HG02759 (cell line): ENCODE measurements at regions not wholly inside any gene's neighbourhood (a gene's known extent, or its start where the extent isn't known, plus 50 kb on each side); places are given as distances from the start of the nearest gene placed in this dataset.
"Not testable (repeated sequence)": the region's sequence is repeated elsewhere in the genome, so short reads cannot be mapped to it uniquely, and the experiment has no call there.

Experiments used
- ATAC-seq: cut with Tn5 transposase; IDR thresholded peaks from one replicate; pipeline ENCODE4 v1.9.1; 2021; ENCODE audit warnings: mild to moderate bottlenecking, moderate library complexity; ENCODE audit not compliant: unreplicated experiment

DNA sequence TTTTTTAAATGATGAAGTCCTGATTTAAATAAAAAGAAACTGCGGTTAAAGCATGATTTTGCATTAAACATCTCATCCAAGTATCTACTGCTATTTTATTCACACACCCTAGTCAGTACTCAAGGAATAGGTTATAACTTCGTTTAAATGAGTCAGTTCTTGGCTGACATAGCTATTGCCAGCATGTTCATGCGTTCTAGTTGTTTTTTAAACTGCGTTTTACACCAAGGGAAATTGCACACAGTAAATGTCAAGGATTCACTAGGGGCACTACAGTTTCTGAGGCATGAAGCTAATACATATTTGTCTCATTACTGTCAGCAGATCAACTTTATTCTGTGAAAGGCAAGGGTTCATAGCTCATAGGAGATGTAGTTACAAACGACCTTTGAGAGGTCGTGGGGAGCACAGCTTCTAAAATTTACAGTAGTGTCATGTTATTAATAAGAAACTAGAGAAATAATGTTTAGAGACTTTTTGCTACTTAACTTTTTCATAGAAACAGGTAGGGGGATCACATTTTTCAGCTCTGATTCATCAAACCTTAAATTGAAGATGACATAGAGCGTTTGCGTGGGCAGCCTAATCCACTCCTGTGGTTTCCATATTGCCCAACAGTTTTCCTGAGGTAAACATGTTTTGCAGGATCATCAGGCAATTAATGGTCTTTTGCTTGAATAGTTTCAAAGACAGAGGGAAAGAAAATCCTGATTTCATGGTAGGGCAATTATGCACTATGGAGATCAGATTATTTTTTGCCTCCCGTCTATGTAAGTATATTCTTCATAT, 2222.7 kb upstream of the WWC1 start:
- ATAC-seq, result no peak

DNA sequence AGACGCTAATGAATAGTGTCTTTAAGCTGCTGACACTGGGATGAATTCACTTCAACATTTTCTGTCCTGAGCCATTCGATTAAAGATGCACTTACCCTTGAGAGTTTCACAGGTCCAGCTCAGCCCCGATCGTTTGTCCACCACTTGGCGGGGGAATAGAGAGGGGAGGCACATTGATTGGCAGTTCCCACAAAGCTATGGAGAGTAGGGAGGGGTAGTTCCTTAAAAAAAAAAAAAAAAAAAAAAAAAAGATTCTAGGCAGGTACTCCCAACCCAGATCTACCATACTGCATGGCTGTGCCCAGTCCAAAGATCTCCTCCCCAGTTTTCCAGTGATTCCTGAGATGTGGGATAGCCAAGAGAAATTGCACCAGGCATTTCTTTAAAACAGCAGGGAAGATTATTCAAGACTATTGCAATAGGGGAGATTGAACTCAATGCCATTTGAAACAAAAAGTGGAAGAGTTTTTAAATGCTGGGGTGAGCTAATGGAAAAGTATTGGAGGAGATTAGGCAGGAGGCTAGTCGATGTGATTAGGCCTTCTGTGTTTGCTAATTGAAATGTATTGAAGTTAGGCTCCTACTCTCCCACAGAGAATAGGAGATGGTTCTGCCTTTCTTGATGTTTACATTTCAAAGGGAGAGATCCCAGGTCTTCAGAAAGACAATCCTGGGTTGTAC, 2217.4 kb upstream of the WWC1 start:
- no peak for ATAC-seq

- ATAC-seq, result no peak
These were observed 2216.6 kb upstream of the WWC1 start for GRCh38 chr5:166074582-166075481.

- ATAC-seq, result no peak
These were observed 2208.1 kb upstream of the WWC1 start for GRCh38 chr5:166083183-166083959.

DNA sequence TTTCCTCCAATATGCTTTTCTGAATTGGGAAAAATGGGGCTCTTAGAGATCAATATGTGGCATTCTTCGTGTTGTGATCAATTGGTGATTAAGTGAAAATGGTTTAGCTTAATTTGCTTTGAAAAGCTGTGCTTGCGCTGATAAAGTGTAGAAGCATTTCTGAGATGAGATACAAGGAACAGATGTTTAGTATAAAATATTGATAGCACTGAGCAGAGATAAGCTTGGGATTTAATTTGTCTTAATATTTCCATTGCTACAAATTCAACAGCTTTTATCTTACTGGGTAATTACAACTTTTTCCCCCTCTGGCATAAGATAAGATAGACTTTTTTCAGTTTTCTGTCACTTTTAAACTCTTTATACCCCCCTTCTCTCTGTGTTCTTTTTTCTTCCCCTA, 2204.9 kb upstream of the WWC1 start:
- no peak for ATAC-seq

- no peak for ATAC-seq
These were observed 2202.9 kb upstream of the WWC1 start for GRCh38 chr5:166088389-166089039.

GRCh38 chr5:166091931-166092330, 2199.5 kb upstream of the WWC1 start:
- ATAC-seq, result no peak

DNA sequence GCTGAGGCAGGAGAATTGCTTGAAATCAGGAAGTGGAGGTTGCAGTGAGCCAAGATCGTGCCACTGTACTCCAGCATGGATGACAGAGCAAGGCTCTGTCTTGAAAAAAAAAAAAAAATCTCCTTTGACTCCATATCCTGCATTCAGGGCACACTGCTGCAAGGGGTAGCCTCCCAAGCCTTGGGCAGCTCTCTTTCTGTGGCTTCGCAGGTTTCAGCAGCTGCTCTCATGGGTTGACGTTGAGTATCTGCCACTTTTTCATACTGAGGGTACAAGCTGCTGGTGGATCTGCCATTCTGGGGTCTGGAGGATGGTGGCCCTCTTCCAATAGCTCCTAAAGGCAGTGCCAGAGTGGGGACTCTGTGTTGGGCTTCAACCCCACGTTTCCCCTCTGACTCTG, 2198.1 kb upstream of the WWC1 start:
- ATAC-seq, result no peak

- no peak for ATAC-seq
These were observed 2188.5 kb upstream of the WWC1 start for GRCh38 chr5:166102947-166103346.

DNA sequence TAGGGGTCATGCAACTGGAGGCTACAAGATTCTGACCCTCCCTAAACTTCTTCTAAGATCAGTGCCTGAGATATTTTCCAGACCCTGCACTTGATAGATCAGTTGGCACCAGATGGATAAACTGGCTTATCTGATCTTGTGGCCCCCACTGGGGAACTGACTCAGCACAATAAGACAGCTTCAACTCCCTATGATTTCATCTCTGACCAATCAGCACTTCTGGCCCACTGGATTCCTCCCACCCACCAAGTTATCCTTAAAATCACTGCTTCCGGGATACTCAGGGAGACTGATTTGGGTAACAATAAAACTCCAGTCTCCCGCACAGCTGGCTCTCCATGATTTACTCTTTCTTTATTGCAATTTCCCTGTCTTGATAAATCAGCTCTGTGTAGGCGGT, 2180.4 kb upstream of the WWC1 start:
- no peak for ATAC-seq

DNA sequence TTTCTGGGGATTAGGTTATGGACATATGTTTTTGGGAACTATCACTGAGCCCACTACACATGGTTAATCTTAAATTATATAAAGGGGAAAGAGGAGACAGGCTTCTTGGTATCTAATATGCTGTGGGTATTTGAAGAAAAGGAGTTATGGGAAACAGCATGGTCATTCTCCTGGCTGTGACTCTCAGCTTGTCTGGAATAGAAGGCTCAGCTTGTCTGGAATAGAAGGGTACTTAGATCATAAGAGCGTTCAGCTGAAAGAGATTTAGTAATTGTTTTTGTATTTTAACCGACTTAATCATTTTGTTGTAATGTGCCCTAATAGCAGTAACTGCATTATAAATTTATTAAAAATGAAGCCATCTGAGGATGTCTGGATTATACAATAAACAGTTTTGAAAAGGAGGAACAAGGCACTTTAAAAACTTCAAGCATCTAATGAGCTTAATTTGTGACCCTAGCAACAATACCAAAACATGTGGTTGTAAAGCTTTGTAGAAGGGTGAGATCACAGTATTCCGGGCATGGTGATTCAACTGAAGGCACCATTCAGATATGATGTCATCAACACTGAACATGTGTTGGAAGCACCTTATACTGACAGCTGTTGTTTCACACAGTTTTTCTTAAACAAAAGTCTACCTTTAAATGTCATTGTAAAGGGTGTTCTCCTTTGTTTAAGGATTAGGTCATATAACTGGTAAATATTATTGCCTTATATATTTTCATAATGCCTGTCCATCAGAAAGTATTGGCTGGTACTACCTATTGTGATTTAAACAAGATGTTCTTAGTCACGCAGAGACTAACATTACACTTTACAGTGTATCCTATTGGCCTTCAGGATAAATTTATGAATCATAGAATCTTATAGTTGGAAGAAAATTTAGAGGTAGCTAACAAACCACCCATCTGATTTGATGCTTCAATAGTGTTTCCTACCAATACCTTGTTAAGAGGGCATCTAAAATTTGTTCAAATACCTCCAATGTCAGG, 2174.1 kb upstream of the WWC1 start:
- no peak for ATAC-seq

GRCh38 chr5:166119506-166119905, 2171.9 kb upstream of the WWC1 start:
- ATAC-seq, result no peak

DNA sequence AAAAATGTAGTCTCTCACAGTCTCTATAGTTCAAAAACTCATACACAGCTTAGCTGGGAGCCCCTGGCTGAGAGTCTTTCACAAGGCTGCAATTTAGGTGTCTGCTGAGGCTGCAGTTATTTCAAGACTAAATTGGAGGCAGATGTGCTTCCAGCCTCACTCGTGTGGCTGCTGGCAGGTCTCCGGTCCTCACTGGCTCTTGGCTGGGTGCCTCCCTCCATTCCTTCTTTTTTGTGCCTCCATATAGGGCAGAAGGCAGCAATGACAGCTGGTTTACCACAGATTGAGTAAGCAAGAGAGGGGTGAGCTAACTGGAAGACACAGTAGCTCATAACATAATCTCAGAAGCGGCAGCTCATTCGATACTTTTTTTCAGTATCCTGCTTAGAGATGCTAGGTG, 2167.7 kb upstream of the WWC1 start:
- ATAC-seq, result no peak

- ATAC-seq, result no peak
These were observed 2163.5 kb upstream of the WWC1 start for GRCh38 chr5:166127766-166128570.

- not testable (repeated sequence) for ATAC-seq
These were observed 2146.3 kb upstream of the WWC1 start for GRCh38 chr5:166145107-166145506.

GRCh38 chr5:166163996-166164610, 2127.3 kb upstream of the WWC1 start:
- no peak for ATAC-seq

GRCh38 chr5:166165596-166165995, 2125.8 kb upstream of the WWC1 start:
- ATAC-seq, result no peak

GRCh38 chr5:166166071-166166470, 2125.4 kb upstream of the WWC1 start:
- ATAC-seq, result no peak
